ENCODE measurements at regions not wholly inside any gene's neighbourhood (a gene's known extent, or its start where the extent isn't known, plus 50 kb on each side); places are given as distances from the start of the nearest gene placed in this dataset.
"Not testable (repeated sequence)": the region's sequence is repeated elsewhere in the genome, so short reads cannot be mapped to it uniquely, and the experiment has no call there.

DNA sequence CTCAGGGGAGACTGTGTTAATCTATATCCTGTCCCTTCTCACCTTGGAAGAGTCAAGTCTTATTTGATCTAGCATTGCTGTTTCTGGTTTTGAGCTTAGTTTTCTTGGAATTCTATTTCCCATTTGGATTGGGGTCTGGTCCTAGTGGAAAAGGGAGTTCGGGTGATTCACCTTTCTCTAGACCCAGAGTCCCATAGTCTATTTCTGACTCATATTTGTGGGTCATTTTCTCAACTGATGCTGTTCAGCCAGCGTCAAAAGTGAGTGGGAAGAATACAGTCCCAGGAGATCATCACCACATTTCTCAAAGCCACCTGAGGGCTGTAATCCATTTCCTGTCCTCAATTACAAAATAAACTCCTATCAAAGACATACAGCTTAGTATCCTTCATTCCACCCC is 190.6 kb downstream of the LIPI start:
- H3K9me3 ChIP-seq (replicated peaks; ENCODE audit: control insufficient read depth, insufficient read depth, low read length); H3K27me3 ChIP-seq (ENCODE audit: control insufficient read depth in 2 of 2, insufficient read depth in 2 of 2, low read length in 2 of 2); DNase-seq (ENCODE audit: low read depth, low spot score); H3K27ac ChIP-seq (ENCODE audit: insufficient read depth, low read depth, low read length); H4K20me1 ChIP-seq (replicated peaks; ENCODE audit: control insufficient read depth, extremely low read depth, insufficient read depth, low read length); H3K79me2 ChIP-seq (ENCODE audit: control insufficient read depth, insufficient read depth, low read length); H3K4me2 ChIP-seq (ENCODE audit: insufficient read depth, low read length); CTCF ChIA-PET; dilution Hi-C loops (cut with MboI; ENCODE audit: extremely low pct_ligation_motif_present, low sequenced_read_pairs); H3K9me1 ChIP-seq (replicated peaks; ENCODE audit: control insufficient read depth, extremely low read depth, insufficient read depth, low read length); intact Hi-C loops (cut with micrococcal nuclease); H3K4me1 ChIP-seq (ENCODE audit: control insufficient read depth, extremely low read depth, insufficient read depth, low read length); H3K4me3 ChIP-seq (replicated peaks in 1 of 3; ENCODE audit: insufficient read depth in 1 of 3, low read depth in 1 of 3, low read length in 3 of 3); H3K9ac ChIP-seq (replicated peaks; ENCODE audit: extremely low read depth, insufficient read depth, low read length); POLR2A ChIA-PET; FAIRE-seq; H3K36me3 ChIP-seq (ENCODE audit: control insufficient read depth in 2 of 2, extremely low read depth in 1 of 2, insufficient read depth in 2 of 2, low read length in 2 of 2); H2AFZ ChIP-seq (ENCODE audit: low read depth, low read length); BruUV-seq (replicated peaks): not testable (repeated sequence)

DNA sequence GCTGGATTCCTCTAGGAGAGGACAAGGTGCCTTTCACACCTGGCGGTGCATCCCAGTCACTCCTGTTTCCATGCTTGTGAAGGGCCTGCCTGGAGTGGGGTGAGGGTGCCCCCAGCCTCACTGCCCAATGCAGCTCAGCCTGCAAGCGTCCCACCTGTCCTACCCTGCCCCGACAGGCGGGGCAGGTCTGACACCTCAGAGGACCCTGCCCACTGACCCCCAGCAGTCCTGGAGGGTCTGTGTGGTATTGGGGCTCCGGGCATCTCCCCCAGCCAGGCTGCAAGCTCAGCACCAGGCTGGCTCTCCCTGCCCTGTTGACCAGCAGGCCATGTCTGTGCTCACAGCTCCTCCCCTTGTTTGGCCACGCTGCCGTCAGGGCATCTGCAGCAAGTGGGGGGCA is 194.9 kb downstream of the LIPI start:
- H3K9me3 ChIP-seq (replicated peaks; ENCODE audit: control insufficient read depth, insufficient read depth, low read length); intact Hi-C loops (cut with micrococcal nuclease); H3K4me3 ChIP-seq (replicated peaks in 1 of 3; ENCODE audit: insufficient read depth in 1 of 3, low read depth in 1 of 3, low read length in 3 of 3); CTCF ChIA-PET; H4K20me1 ChIP-seq (replicated peaks; ENCODE audit: control insufficient read depth, extremely low read depth, insufficient read depth, low read length); FAIRE-seq; dilution Hi-C loops (cut with MboI; ENCODE audit: extremely low pct_ligation_motif_present, low sequenced_read_pairs); DNase-seq (ENCODE audit: low read depth, low spot score); H3K27ac ChIP-seq (ENCODE audit: insufficient read depth, low read depth, low read length); H3K4me2 ChIP-seq (ENCODE audit: insufficient read depth, low read length); POLR2A ChIA-PET; H3K4me1 ChIP-seq (ENCODE audit: control insufficient read depth, extremely low read depth, insufficient read depth, low read length); H2AFZ ChIP-seq (ENCODE audit: low read depth, low read length); H3K36me3 ChIP-seq (ENCODE audit: control insufficient read depth in 2 of 2, extremely low read depth in 1 of 2, insufficient read depth in 2 of 2, low read length in 2 of 2); BruUV-seq (replicated peaks); H3K27me3 ChIP-seq (ENCODE audit: control insufficient read depth in 2 of 2, insufficient read depth in 2 of 2, low read length in 2 of 2); H3K9me1 ChIP-seq (replicated peaks; ENCODE audit: control insufficient read depth, extremely low read depth, insufficient read depth, low read length); H3K79me2 ChIP-seq (ENCODE audit: control insufficient read depth, insufficient read depth, low read length); H3K9ac ChIP-seq (replicated peaks; ENCODE audit: extremely low read depth, insufficient read depth, low read length): not testable (repeated sequence)

DNA sequence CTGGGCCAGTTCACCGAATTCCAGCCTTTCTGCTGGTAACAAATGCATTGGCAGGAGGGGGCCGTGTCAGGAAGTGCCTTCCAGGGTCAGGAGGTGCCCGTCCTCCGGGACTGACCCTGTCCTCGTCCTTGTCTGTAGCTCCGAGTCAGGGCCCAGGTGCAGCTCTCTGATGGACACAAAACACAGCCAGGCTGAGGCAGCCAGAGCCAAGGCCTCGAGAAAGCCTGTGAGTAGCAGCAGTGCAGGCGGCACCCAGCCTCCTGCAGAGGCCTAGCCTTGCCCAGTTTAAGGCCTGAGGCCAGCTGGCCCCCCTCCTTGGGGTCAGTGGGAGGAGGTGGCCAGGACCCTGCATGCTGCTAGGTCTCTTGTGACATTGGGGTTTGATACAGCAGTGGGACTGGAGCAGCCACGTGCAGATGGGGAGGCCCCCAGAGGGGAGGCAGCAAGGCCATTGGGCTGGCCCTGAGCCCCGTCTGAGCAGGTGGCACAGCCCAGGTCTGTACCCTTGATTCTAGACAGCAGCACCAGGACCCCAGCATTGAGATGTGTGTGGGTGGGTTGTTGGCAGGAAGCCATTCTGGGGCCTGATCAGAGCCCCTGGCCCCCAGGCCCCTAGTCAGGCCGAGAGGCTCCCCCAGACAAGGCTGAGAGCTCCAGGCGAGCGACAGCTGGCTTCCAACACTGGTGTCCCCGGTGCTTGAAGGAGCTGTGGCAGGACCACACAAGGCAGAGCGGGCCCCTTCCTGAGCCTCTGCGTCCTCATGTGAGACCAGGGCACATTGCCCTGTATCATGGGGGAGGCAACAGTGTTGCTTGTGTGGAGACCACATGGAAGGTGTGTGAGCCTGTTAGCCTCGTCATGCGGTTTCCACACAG is 196.9 kb downstream of the LIPI start:
- H3K36me3 ChIP-seq (ENCODE audit: control insufficient read depth in 2 of 2, extremely low read depth in 1 of 2, insufficient read depth in 2 of 2, low read length in 2 of 2); H4K20me1 ChIP-seq (replicated peaks; ENCODE audit: control insufficient read depth, extremely low read depth, insufficient read depth, low read length); H3K9me1 ChIP-seq (replicated peaks; ENCODE audit: control insufficient read depth, extremely low read depth, insufficient read depth, low read length); dilution Hi-C loops (cut with MboI; ENCODE audit: extremely low pct_ligation_motif_present, low sequenced_read_pairs); H2AFZ ChIP-seq (ENCODE audit: low read depth, low read length); H3K4me2 ChIP-seq (ENCODE audit: insufficient read depth, low read length); H3K4me3 ChIP-seq (replicated peaks in 1 of 3; ENCODE audit: insufficient read depth in 1 of 3, low read depth in 1 of 3, low read length in 3 of 3); FAIRE-seq; POLR2A ChIA-PET; BruUV-seq (replicated peaks); DNase-seq (ENCODE audit: low read depth, low spot score); H3K9me3 ChIP-seq (replicated peaks; ENCODE audit: control insufficient read depth, insufficient read depth, low read length); H3K9ac ChIP-seq (replicated peaks; ENCODE audit: extremely low read depth, insufficient read depth, low read length); intact Hi-C loops (cut with micrococcal nuclease); H3K27me3 ChIP-seq (ENCODE audit: control insufficient read depth in 2 of 2, insufficient read depth in 2 of 2, low read length in 2 of 2); CTCF ChIA-PET; H3K4me1 ChIP-seq (ENCODE audit: control insufficient read depth, extremely low read depth, insufficient read depth, low read length); H3K27ac ChIP-seq (ENCODE audit: insufficient read depth, low read depth, low read length); H3K79me2 ChIP-seq (ENCODE audit: control insufficient read depth, insufficient read depth, low read length): not testable (repeated sequence)

Measured in endothelial cell of umbilical vein (primary cell).